ENCODE measurements at regions not wholly inside any gene's neighbourhood (a gene's known extent, or its start where the extent isn't known, plus 50 kb on each side); places are given as distances from the start of the nearest gene placed in this dataset.

GRCh38 chr7:43010061-43010460 is 77.9 kb downstream of the MRPL32 start:
- no peak overlapping the region for H2AFZ ChIP-seq (ENCODE audit: low read length)
- TF ChIP-seq CTCF (conservative IDR thresholded peaks at IDR 0.05) = no peak
- no peak overlapping the region for H3K23ac ChIP-seq (ENCODE audit: insufficient read length, low read depth, low read length)
- Mint-ChIP-seq H3K9me3 (peaks cover 0 to 3% of the 10 kb centered on the region in 2 experiments; a peak in 2 of 5 replicates), H3K27ac (no peak overlapping the region; a peak in 1 of 7 replicates), H3K27me3 (ENCODE audit: low read depth) (no peaks in the 10 kb centered on the region), H3K4me3 (no peak overlapping the region), H3K4me1 (peaks cover 19 to 21% of the 10 kb centered on the region in 2 experiments), H3K36me3 (ENCODE audit: insufficient read depth in 1 of 3, low read depth in 3 of 3) (peaks cover 0 to 4% (median 0%) of the 10 kb centered on the region in 3 experiments; a peak in 1 of 7 replicates)
- no peak for DNase-seq
- H3K18ac ChIP-seq (ENCODE audit: insufficient read length, low read depth, low read length) = no peak overlapping the region
- H4K20me1 ChIP-seq (ENCODE audit: control insufficient read depth, insufficient read depth, insufficient read length) = no peaks in the 10 kb centered on the region
- no peak overlapping the region for H3K4me2 ChIP-seq (ENCODE audit: insufficient read depth, insufficient read length, low read length)
- no peaks in the 10 kb centered on the region for H3K27me3 ChIP-seq (ENCODE audit: insufficient read depth, low read length)
- no peak overlapping the region for H2BK20ac ChIP-seq (ENCODE audit: low read depth, low read length, poor library complexity, severe bottlenecking)
- H2BK12ac ChIP-seq (ENCODE audit: insufficient read length, low read depth, low read length) = no peak overlapping the region
- no peak overlapping the region for H4K91ac ChIP-seq (ENCODE audit: insufficient read length, low read depth, low read length)
- no peak overlapping the region for H4K5ac ChIP-seq (ENCODE audit: insufficient read length, low read depth, low read length)
- no peak overlapping the region for H3K14ac ChIP-seq (ENCODE audit: insufficient read depth, low read length)
- no peaks in the 10 kb centered on the region for H3K79me1 ChIP-seq (ENCODE audit: insufficient read depth, low read depth, low read length, poor library complexity, severe bottlenecking)
- H2AK5ac ChIP-seq (ENCODE audit: insufficient read length, low read length) = no peak overlapping the region
- no peak overlapping the region for H3K9ac ChIP-seq (ENCODE audit: extremely low read depth, insufficient read length, low read length)
- H2BK120ac ChIP-seq (ENCODE audit: low read depth, low read length, poor library complexity, severe bottlenecking) = no peak overlapping the region
- no CpG with 5 or more reads among the region's 1 CpG for WGBS (ENCODE audit: extremely low coverage, insufficient read length, low lambda C conversion rate)
- no peaks in the 10 kb centered on the region for H3K79me2 ChIP-seq (ENCODE audit: insufficient read depth, low read length)
- H3K23me2 ChIP-seq (ENCODE audit: insufficient read length, low read depth, low read length, poor library complexity, severe bottlenecking) = no peaks in the 10 kb centered on the region
- H3K4me1 ChIP-seq (ENCODE audit: insufficient read depth, low read length) = peaks cover 6% of the 10 kb centered on the region; the same call in 1 of the 2 replicates
- H3K9me3 ChIP-seq (ENCODE audit: control insufficient read depth, low read depth, low read length) = no peaks in the 10 kb centered on the region
- H2BK15ac ChIP-seq (ENCODE audit: low read depth, low read length) = no peak overlapping the region
- no peak overlapping the region for H4K8ac ChIP-seq (replicated peaks; ENCODE audit: insufficient read length, low read depth, low read length)
- H3K27ac ChIP-seq (ENCODE audit: insufficient read length, low read depth, low read length) = no peak overlapping the region
- no peak overlapping the region for H3K56ac ChIP-seq (ENCODE audit: insufficient read length, low read depth, low read length)
- no peak overlapping the region for H2BK5ac ChIP-seq (ENCODE audit: insufficient read length, low read length)
- H3K4ac ChIP-seq (ENCODE audit: low read depth, low read length) = no peak overlapping the region
- no peak overlapping the region for H3T11ph ChIP-seq (ENCODE audit: low read length)

Measured in H9 (cell line).